ENCODE measurements at regions not wholly inside any gene's neighbourhood (a gene's known extent, or its start where the extent isn't known, plus 50 kb on each side); places are given as distances from the start of the nearest gene placed in this dataset.

DNA sequence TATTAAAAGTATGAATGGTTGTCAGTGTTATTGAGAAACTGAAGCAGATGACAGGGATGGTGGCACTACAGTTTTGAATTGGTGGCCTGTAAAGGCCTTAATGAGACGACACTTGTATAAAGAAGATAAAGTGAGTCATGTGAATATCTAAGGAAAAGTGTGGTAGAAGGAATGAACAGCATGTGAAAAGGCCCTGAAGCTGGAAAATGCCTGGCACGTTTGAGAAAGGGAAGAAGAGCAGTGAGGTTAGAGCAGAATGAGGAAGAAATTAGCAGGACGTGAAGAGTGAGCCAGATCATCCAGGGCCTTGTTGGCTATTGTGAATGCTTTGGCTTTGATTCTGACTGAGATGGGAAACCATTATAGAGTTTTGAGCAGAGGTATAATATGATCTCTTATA is 387.6 kb upstream of the DPH6 start:
- POLR2A ChIA-PET = no interaction called here
- 81% methylated on average over 3 of the region's 3 CpGs for WGBS (ENCODE audit: insufficient coverage)
- H3K4me3 ChIP-seq (ENCODE audit: control insufficient read depth in 1 of 7, extremely low read depth in 1 of 7, insufficient read depth in 4 of 7, low read depth in 2 of 7, low read length in 6 of 7) = no peak overlapping the region
- H3K27ac ChIP-seq (ENCODE audit: insufficient read depth in 1 of 2, low read depth in 1 of 2, low read length in 2 of 2, poor library complexity in 1 of 2, severe bottlenecking in 2 of 2) = no peak overlapping the region
- no peaks in the 10 kb centered on the region for H3K36me3 ChIP-seq (ENCODE audit: control insufficient read depth in 4 of 4, insufficient read depth in 4 of 4, low read length in 3 of 4)
- H3K9me3 ChIP-seq (ENCODE audit: control extremely low read depth in 1 of 5, control insufficient read depth in 4 of 5, insufficient read depth in 2 of 5, low read depth in 1 of 5, low read length in 4 of 5) = no peaks in the 10 kb centered on the region
- DNase-seq = no peak
- CTCF ChIA-PET = no interaction called here
- no peaks in the 10 kb centered on the region for H3K27me3 ChIP-seq (replicated peaks in 2 of 5; ENCODE audit: control insufficient read depth in 4 of 5, insufficient read depth in 5 of 5, low read length in 4 of 5)
- H3K4me1 ChIP-seq (ENCODE audit: control extremely low read depth in 1 of 4, control insufficient read depth in 4 of 4, insufficient read depth in 4 of 4, low read length in 3 of 4) = no peaks in the 10 kb centered on the region

DNA sequence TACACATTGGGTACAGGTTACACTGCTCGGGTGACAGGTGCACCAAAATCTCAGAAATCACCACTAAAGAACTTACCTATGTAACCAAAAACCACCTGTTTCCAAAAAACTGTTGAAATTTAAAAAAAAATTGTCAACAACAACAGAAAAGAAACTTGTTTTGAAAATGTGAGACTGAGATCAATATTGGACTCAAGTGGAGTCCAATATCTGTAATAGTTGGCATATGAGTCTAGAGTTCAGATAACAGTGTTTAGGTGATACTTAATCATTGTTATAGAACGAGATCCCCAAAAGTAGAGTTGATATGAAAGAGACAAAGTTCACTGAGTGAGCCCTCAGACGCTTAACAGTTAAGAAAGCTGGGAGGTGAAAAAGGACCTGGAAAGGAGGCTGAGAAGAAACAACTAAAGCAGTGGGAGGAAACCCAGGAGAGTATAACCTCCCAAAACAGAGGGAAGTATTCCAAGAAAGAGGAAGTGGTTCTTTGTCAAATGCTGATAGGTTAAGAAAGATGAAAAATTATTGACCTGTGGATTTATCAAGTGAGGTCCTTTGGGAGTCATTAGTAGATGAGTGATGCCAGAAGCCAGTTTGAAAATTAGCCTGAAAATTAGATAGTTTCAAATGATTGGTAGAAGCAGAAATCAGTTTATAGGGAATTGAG is 388.6 kb upstream of the DPH6 start:
- 100% methylated on average over 2 of the region's 3 CpGs for WGBS (ENCODE audit: insufficient coverage)
- DNase-seq = no peak
- ChIA-PET POLR2A (no interaction called here), CTCF (no interaction called here)
- Histone ChIP-seq H3K27me3 (replicated peaks in 2 of 5; ENCODE audit: control insufficient read depth in 4 of 5, insufficient read depth in 5 of 5, low read length in 4 of 5) (no peaks in the 10 kb centered on the region), H3K36me3 (ENCODE audit: control insufficient read depth in 4 of 4, insufficient read depth in 4 of 4, low read length in 3 of 4) (no peaks in the 10 kb centered on the region), H3K9me3 (ENCODE audit: control extremely low read depth in 1 of 5, control insufficient read depth in 4 of 5, insufficient read depth in 2 of 5, low read depth in 1 of 5, low read length in 4 of 5) (no peaks in the 10 kb centered on the region), H3K4me3 (ENCODE audit: control insufficient read depth in 1 of 7, extremely low read depth in 1 of 7, insufficient read depth in 4 of 7, low read depth in 2 of 7, low read length in 6 of 7) (no peak overlapping the region), H3K4me1 (ENCODE audit: control extremely low read depth in 1 of 4, control insufficient read depth in 4 of 4, insufficient read depth in 4 of 4, low read length in 3 of 4) (no peaks in the 10 kb centered on the region), H3K27ac (ENCODE audit: insufficient read depth in 1 of 2, low read depth in 1 of 2, low read length in 2 of 2, poor library complexity in 1 of 2, severe bottlenecking in 2 of 2) (no peak overlapping the region)

DNA sequence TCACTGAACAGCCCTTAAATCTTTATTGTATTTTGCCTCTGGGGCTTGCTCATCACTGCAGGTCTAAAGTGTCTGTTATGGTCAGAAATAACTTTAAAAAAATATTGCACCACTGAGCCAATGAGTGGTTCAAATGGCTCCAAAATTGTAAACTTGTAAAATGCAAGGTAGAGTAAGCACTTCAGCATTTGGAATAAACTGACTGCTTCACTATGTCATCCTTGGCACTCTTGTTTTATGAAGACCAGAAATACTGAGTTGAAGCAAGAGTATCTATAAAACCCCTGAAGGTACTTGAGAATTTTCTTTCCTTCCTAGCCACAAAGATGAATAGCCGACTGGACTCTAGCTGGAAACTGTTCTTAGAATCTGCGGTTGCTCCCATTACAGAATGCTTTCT is 390.3 kb upstream of the DPH6 start:
- Histone ChIP-seq H3K27me3 (replicated peaks in 2 of 5; ENCODE audit: control insufficient read depth in 4 of 5, insufficient read depth in 5 of 5, low read length in 4 of 5) (no peaks in the 10 kb centered on the region), H3K36me3 (ENCODE audit: control insufficient read depth in 4 of 4, insufficient read depth in 4 of 4, low read length in 3 of 4) (no peaks in the 10 kb centered on the region), H3K9me3 (ENCODE audit: control extremely low read depth in 1 of 5, control insufficient read depth in 4 of 5, insufficient read depth in 2 of 5, low read depth in 1 of 5, low read length in 4 of 5) (no peaks in the 10 kb centered on the region), H3K4me1 (ENCODE audit: control extremely low read depth in 1 of 4, control insufficient read depth in 4 of 4, insufficient read depth in 4 of 4, low read length in 3 of 4) (no peaks in the 10 kb centered on the region), H3K27ac (ENCODE audit: insufficient read depth in 1 of 2, low read depth in 1 of 2, low read length in 2 of 2, poor library complexity in 1 of 2, severe bottlenecking in 2 of 2) (no peak overlapping the region), H3K4me3 (ENCODE audit: control insufficient read depth in 1 of 7, extremely low read depth in 1 of 7, insufficient read depth in 4 of 7, low read depth in 2 of 7, low read length in 6 of 7) (no peak overlapping the region)
- CTCF ChIA-PET = no interaction called here
- whole genome bisulfite sequencing (ENCODE audit: insufficient coverage) = 100% methylated on average over 1 of the region's 2 CpGs
- no peak for DNase-seq
- POLR2A ChIA-PET = interaction anchor here (0.6 kb wide), 1 partner anchor 78 kb away, joined by 3 read pairs; no protein-coding TSS in a partner anchor

DNA sequence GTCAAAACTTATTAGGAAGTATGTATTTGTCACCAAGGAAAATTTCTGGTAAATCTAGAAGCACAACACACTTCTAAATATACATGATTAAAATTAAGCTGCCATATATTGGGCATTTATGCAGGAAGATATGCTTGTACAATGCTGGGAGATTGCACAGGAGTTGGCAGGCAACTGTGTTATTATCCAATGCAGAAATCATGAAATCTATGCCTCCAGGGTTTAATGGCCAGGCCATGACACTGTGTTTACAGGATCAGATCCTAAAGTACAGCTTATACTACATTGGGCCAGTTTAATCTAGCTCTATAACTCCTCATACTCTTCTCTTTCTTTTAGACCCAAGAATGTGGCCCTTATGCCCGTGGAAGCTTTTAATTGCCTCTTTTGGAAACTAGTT is 391.4 kb upstream of the DPH6 start:
- Histone ChIP-seq H3K27ac (ENCODE audit: insufficient read depth in 1 of 2, low read depth in 1 of 2, low read length in 2 of 2, poor library complexity in 1 of 2, severe bottlenecking in 2 of 2) (no peak overlapping the region), H3K4me1 (ENCODE audit: control extremely low read depth in 1 of 4, control insufficient read depth in 4 of 4, insufficient read depth in 4 of 4, low read length in 3 of 4) (no peaks in the 10 kb centered on the region), H3K27me3 (replicated peaks in 2 of 5; ENCODE audit: control insufficient read depth in 4 of 5, insufficient read depth in 5 of 5, low read length in 4 of 5) (no peaks in the 10 kb centered on the region), H3K9me3 (ENCODE audit: control extremely low read depth in 1 of 5, control insufficient read depth in 4 of 5, insufficient read depth in 2 of 5, low read depth in 1 of 5, low read length in 4 of 5) (no peaks in the 10 kb centered on the region), H3K36me3 (ENCODE audit: control insufficient read depth in 4 of 4, insufficient read depth in 4 of 4, low read length in 3 of 4) (no peaks in the 10 kb centered on the region), H3K4me3 (ENCODE audit: control insufficient read depth in 1 of 7, extremely low read depth in 1 of 7, insufficient read depth in 4 of 7, low read depth in 2 of 7, low read length in 6 of 7) (no peak overlapping the region)
- no peak for DNase-seq
- CTCF ChIA-PET = no interaction called here
- POLR2A ChIA-PET = no interaction called here
- 100% methylated on average over 1 of the region's 1 CpG for WGBS (ENCODE audit: insufficient coverage)

DNA sequence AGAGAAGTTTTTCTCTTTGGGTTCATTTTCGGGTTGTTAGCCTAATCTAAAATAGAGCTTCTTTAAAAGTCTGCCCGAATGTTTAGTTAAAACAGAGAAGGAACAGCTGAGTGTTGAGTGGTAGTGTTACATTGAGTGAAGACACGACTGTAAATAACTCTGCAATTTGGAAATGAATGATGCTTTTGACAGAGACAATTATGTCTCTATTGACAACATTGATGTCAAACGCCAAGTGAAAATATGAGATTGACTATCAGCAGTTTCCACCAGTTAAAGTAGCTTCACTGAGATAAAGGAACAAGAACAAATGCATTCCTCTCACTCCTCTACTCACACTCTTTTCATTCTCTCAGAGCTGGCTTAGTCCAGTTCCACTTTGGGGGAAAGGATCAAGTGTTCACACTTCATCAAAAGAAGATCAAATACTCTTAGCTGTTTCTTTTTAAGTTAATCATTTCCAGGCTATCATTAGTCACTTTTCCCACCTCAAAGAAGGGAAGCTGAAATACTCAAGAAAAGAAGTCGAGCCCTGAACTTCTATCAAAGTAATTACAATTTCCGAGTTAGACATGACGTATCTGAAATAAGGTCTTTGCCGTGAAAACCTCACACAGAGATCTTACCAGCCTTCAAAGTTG is 399.1 kb upstream of the DPH6 start:
- 92% methylated on average over 7 of the region's 8 CpGs for WGBS (ENCODE audit: insufficient coverage)
- CTCF ChIA-PET = interaction anchor here (1.4 kb wide), 1 partner anchor 11 kb away, joined by 3 read pairs; no protein-coding TSS in a partner anchor
- DNase-seq = no peak
- H3K4me3 ChIP-seq (ENCODE audit: control insufficient read depth in 1 of 7, extremely low read depth in 1 of 7, insufficient read depth in 4 of 7, low read depth in 2 of 7, low read length in 6 of 7) = no peak overlapping the region
- no peak overlapping the region for H3K27ac ChIP-seq (ENCODE audit: insufficient read depth in 1 of 2, low read depth in 1 of 2, low read length in 2 of 2, poor library complexity in 1 of 2, severe bottlenecking in 2 of 2)
- no peaks in the 10 kb centered on the region for H3K36me3 ChIP-seq (ENCODE audit: control insufficient read depth in 4 of 4, insufficient read depth in 4 of 4, low read length in 3 of 4)
- no peaks in the 10 kb centered on the region for H3K9me3 ChIP-seq (ENCODE audit: control extremely low read depth in 1 of 5, control insufficient read depth in 4 of 5, insufficient read depth in 2 of 5, low read depth in 1 of 5, low read length in 4 of 5)
- H3K4me1 ChIP-seq (ENCODE audit: control extremely low read depth in 1 of 4, control insufficient read depth in 4 of 4, insufficient read depth in 4 of 4, low read length in 3 of 4) = no peaks in the 10 kb centered on the region
- POLR2A ChIA-PET = no interaction called here
- no peaks in the 10 kb centered on the region for H3K27me3 ChIP-seq (replicated peaks in 2 of 5; ENCODE audit: control insufficient read depth in 4 of 5, insufficient read depth in 5 of 5, low read length in 4 of 5)

DNA sequence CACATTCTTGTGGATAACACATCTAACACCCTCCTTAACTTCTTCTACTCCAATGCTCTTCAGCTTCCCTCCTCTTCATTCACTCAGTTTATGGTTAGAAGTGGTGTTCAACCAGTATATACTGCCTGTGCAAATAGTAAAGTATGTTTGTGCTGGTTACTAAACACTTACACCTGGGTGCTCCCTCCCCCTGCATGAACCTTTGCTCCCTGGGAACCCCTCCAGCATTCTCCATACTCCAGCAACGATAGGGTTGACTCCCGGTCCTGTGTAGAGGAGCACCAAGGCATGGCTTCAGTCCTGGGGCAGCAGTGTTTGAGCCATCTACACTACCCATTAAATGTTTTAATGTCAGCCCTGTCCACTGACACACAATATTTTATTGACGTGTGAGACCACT is 407.5 kb upstream of the DPH6 start:
- H3K36me3 ChIP-seq (ENCODE audit: control insufficient read depth in 4 of 4, insufficient read depth in 4 of 4, low read length in 3 of 4) = no peaks in the 10 kb centered on the region
- no peaks in the 10 kb centered on the region for H3K4me1 ChIP-seq (ENCODE audit: control extremely low read depth in 1 of 4, control insufficient read depth in 4 of 4, insufficient read depth in 4 of 4, low read length in 3 of 4)
- no peaks in the 10 kb centered on the region for H3K27me3 ChIP-seq (replicated peaks in 2 of 5; ENCODE audit: control insufficient read depth in 4 of 5, insufficient read depth in 5 of 5, low read length in 4 of 5)
- no peak overlapping the region for H3K27ac ChIP-seq (ENCODE audit: insufficient read depth in 1 of 2, low read depth in 1 of 2, low read length in 2 of 2, poor library complexity in 1 of 2, severe bottlenecking in 2 of 2)
- no peak for DNase-seq
- CTCF ChIA-PET = no interaction called here
- no peak overlapping the region for H3K4me3 ChIP-seq (ENCODE audit: control insufficient read depth in 1 of 7, extremely low read depth in 1 of 7, insufficient read depth in 4 of 7, low read depth in 2 of 7, low read length in 6 of 7)
- H3K9me3 ChIP-seq (ENCODE audit: control extremely low read depth in 1 of 5, control insufficient read depth in 4 of 5, insufficient read depth in 2 of 5, low read depth in 1 of 5, low read length in 4 of 5) = no peaks in the 10 kb centered on the region
- 100% methylated on average over 3 of the region's 3 CpGs for WGBS (ENCODE audit: insufficient coverage)
- POLR2A ChIA-PET = no interaction called here

DNA sequence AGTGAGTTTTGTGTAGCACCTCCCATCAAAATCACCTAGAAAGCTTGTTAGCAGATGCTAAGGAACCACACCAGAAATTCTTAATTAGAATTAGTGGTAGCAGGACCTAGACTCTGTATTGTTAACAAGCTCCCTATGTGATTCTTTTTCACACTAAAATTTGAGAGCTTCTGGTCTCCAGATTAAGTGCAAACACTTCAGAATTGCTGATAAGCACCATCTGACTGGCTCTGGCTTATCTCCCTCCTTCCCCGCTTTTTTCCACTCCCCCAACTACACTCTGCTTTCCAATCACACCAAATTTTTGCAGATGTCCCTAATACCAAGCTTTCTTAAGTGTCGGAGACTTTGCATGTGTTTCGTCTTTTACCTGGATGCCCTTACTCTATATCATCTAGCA is 410.1 kb upstream of the DPH6 start:
- Histone ChIP-seq H3K36me3 (ENCODE audit: control insufficient read depth in 4 of 4, insufficient read depth in 4 of 4, low read length in 3 of 4) (no peaks in the 10 kb centered on the region), H3K27me3 (replicated peaks in 2 of 5; ENCODE audit: control insufficient read depth in 4 of 5, insufficient read depth in 5 of 5, low read length in 4 of 5) (no peaks in the 10 kb centered on the region), H3K9me3 (ENCODE audit: control extremely low read depth in 1 of 5, control insufficient read depth in 4 of 5, insufficient read depth in 2 of 5, low read depth in 1 of 5, low read length in 4 of 5) (no peaks in the 10 kb centered on the region), H3K4me1 (ENCODE audit: control extremely low read depth in 1 of 4, control insufficient read depth in 4 of 4, insufficient read depth in 4 of 4, low read length in 3 of 4) (no peaks in the 10 kb centered on the region), H3K4me3 (ENCODE audit: control insufficient read depth in 1 of 7, extremely low read depth in 1 of 7, insufficient read depth in 4 of 7, low read depth in 2 of 7, low read length in 6 of 7) (no peak overlapping the region), H3K27ac (ENCODE audit: insufficient read depth in 1 of 2, low read depth in 1 of 2, low read length in 2 of 2, poor library complexity in 1 of 2, severe bottlenecking in 2 of 2) (no peak overlapping the region)
- CTCF ChIA-PET = interaction anchor here (1.2 kb wide), 1 partner anchor 12 kb away, joined by 3 read pairs; no protein-coding TSS in a partner anchor
- POLR2A ChIA-PET = no interaction called here
- WGBS (ENCODE audit: insufficient coverage) = 50% methylated on average over 2 of the region's 3 CpGs
- DNase-seq = no peak

All from common myeloid progenitor, CD34-positive (primary cell).